SK-N-SH (cell line): ENCODE measurements at regions not wholly inside any gene's neighbourhood (a gene's known extent, or its start where the extent isn't known, plus 50 kb on each side); places are given as distances from the start of the nearest gene placed in this dataset.

Experiments used
- CTCF ChIA-PET: fragments of 300-600, 350-600 bp; formaldehyde crosslinking; extraction: SDS; loops from one replicate; lab custom pipeline; 2021; lab: Yijun Ruan, JAX
- POLR2A ChIA-PET: fragments of 350-600 bp; sonication (Branson Sonifier 250); formaldehyde crosslinking; extraction: SDS; loops from one replicate; lab custom pipeline; 2020; ENCODE audit warnings: antibody characterized with exemption, inconsistent platforms; lab: Yijun Ruan, JAX
- DNase-seq: peaks from one replicate; pipeline ENCODE4 v3.0.0; 2012
- H2AFZ ChIP-seq: fragments of 200-600 bp; sonication (generic); 2 replicates; pipeline ENCODE4 v1.8.1; 2016; ENCODE audit warnings: antibody characterized with exemption, mild to moderate bottlenecking, low read depth
- H3F3A ChIP-seq: fragments of 200-600 bp; sonication (generic); replicated peaks from 2 replicates; pipeline ENCODE3; 2016; ENCODE audit warnings: antibody characterized with exemption, mild to moderate bottlenecking; ENCODE audit not compliant: insufficient read depth
- H3K27ac ChIP-seq, 2 experiments: fragments of 200-500 bp in 1 of 2; fragments of 200-600 bp in 1 of 2; sonication (Bioruptor generic) in 1 of 2; sonication (generic), shearing (Covaris generic) in 1 of 2; 2 replicates each; pipeline versions ENCODE4 v1.5.1 to v1.6.1; 2014 to 2016; ENCODE audit warnings: low read depth in 2 of 2, inconsistent platforms in 1 of 2, low read length in 1 of 2, mild to moderate bottlenecking in 1 of 2, mixed read lengths in 1 of 2
- H3K27me3 ChIP-seq: fragments of 200-600 bp; sonication (generic), shearing (Covaris generic); 2 replicates; pipeline ENCODE4 v1.6.1; 2016; ENCODE audit warnings: mixed run types; ENCODE audit not compliant: insufficient read depth
- H3K36me3 ChIP-seq, 2 experiments: fragments of 200-500 bp in 1 of 2; fragments of 200-600 bp in 1 of 2; sonication (Bioruptor generic) in 1 of 2; sonication (generic) in 1 of 2; replicated peaks in 1 of 2; 2 replicates each; pipeline versions ENCODE3 to v1.5.1; 2014 to 2016; ENCODE audit warnings: low read length in 1 of 2, mild to moderate bottlenecking in 1 of 2; ENCODE audit not compliant: insufficient read depth in 2 of 2, control insufficient read depth in 1 of 2
- H3K4me1 ChIP-seq, 2 experiments: fragments of 200-500 bp in 1 of 2; fragments of 200-600 bp in 1 of 2; sonication (Bioruptor generic) in 1 of 2; sonication (generic), shearing (Covaris generic) in 1 of 2; 2 replicates each; pipeline versions ENCODE4 v1.5.1 to v1.6.1; 2014 to 2016; ENCODE audit warnings: low read depth in 1 of 2, low read length in 1 of 2, mixed run types in 1 of 2; ENCODE audit not compliant: insufficient read depth in 2 of 2, control insufficient read depth in 1 of 2
- H3K4me2 ChIP-seq: fragments of 200-600 bp; sonication (generic), shearing (Covaris generic); 2 replicates; pipeline ENCODE4 v1.6.1; 2017; ENCODE audit warnings: mixed run types
- H3K4me3 ChIP-seq, 2 experiments: fragments of 200-500 bp in 1 of 2; fragments of 200-600 bp in 1 of 2; sonication (Bioruptor generic) in 1 of 2; sonication (generic), shearing (Covaris generic) in 1 of 2; 2 replicates each; pipeline versions ENCODE4 v1.5.1 to v1.8.1; 2014 to 2016; ENCODE audit warnings: low read depth in 2 of 2, inconsistent platforms in 1 of 2, low read length in 1 of 2, mild to moderate bottlenecking in 1 of 2, mixed read lengths in 1 of 2, moderate library complexity in 1 of 2
- H3K79me2 ChIP-seq: fragments of 200-600 bp; sonication (generic); 2 replicates; pipeline ENCODE4 v1.8.1; 2017; ENCODE audit warnings: mild to moderate bottlenecking; ENCODE audit not compliant: insufficient read depth
- H3K9ac ChIP-seq: fragments of 200-600 bp; sonication (generic); 2 replicates; pipeline ENCODE4 v1.6.1; 2017; ENCODE audit warnings: mixed run types
- H3K9me2 ChIP-seq: fragments of 200-600 bp; sonication (generic); 2 replicates; pipeline ENCODE4 v1.6.1; 2017; ENCODE audit warnings: mixed run types
- H3K9me3 ChIP-seq: fragments of 200-600 bp; sonication (generic); 2 replicates; pipeline ENCODE4 v1.6.1; 2017; ENCODE audit warnings: mixed run types, mild to moderate bottlenecking, moderate library complexity
- H4K20me1 ChIP-seq: fragments of 200-600 bp; sonication (generic); 2 replicates; pipeline ENCODE4 v1.6.1; 2017; ENCODE audit warnings: mild to moderate bottlenecking, mixed run types; ENCODE audit not compliant: insufficient read depth
- CHD2 ChIP-seq: fragments of 150-350 bp; IDR thresholded peaks from 2 replicates; pipeline ENCODE4 v1.6.1; 2018; ENCODE audit warnings: low read length; ENCODE audit not compliant: partially characterized antibody
- ELF1 ChIP-seq: IDR thresholded peaks from 2 replicates; pipeline ENCODE4 v1.4.0; 2012
- EZH2phosphoT487 ChIP-seq: fragments of 200-600 bp; sonication (generic); IDR thresholded peaks from 2 replicates; pipeline ENCODE4 v1.6.1; 2017; ENCODE audit warnings: low read depth, mixed run types, mild to moderate bottlenecking, antibody characterized with exemption, moderate library complexity, borderline replicate concordance
- FOXJ3 ChIP-seq: sonication (generic); formaldehyde crosslinking; IDR thresholded peaks from 2 replicates; pipeline ENCODE4 v1.5.1; 2020; ENCODE audit warnings: mild to moderate bottlenecking, missing genetic modification reagents
- GABPA ChIP-seq: IDR thresholded peaks from 2 replicates; pipeline ENCODE4 v1.4.0; 2012; ENCODE audit warnings: low read depth, mild to moderate bottlenecking
- GATA2 ChIP-seq: sonication (generic); formaldehyde crosslinking; IDR thresholded peaks from 2 replicates; pipeline ENCODE4 v1.5.0; 2020; ENCODE audit warnings: mild to moderate bottlenecking, missing genetic modification reagents
- IRF3 ChIP-seq: fragments of 150-350 bp; IDR thresholded peaks from 2 replicates; pipeline ENCODE4 v1.6.1; 2016; ENCODE audit warnings: mild to moderate bottlenecking, low read depth, low read length
- JUND ChIP-seq: IDR thresholded peaks from 2 replicates; pipeline ENCODE4 v1.4.0; 2012
- NRF1 ChIP-seq: IDR thresholded peaks from 2 replicates; pipeline ENCODE4 v1.6.1; 2012; ENCODE audit warnings: low read depth, mild to moderate bottlenecking, low read length
- PBX3 ChIP-seq: IDR thresholded peaks from 2 replicates; pipeline ENCODE4; 2012
- RCOR1 ChIP-seq: fragments of 150-350 bp; IDR thresholded peaks from 2 replicates; pipeline ENCODE4 v1.6.1; 2017; ENCODE audit warnings: antibody characterized with exemption, low read length
- REST ChIP-seq: IDR thresholded peaks from 2 replicates; pipeline ENCODE4 v1.6.1; 2012; ENCODE audit warnings: mild to moderate bottlenecking, low read depth, low read length, moderate library complexity
- RXRA ChIP-seq: IDR thresholded peaks from 2 replicates; pipeline ENCODE4 v1.4.0; 2012; ENCODE audit warnings: low read depth, mild to moderate bottlenecking, borderline replicate concordance
- SIN3A ChIP-seq: IDR thresholded peaks from 2 replicates; pipeline ENCODE4 v1.6.1; 2012; ENCODE audit warnings: low read depth, mild to moderate bottlenecking, low read length, moderate library complexity, borderline replicate concordance
- SMC3 ChIP-seq: IDR thresholded peaks from 2 replicates; pipeline ENCODE4 v1.6.1; 2012; ENCODE audit warnings: low read depth, low read length, improper control_type of control experiment
- TAF1 ChIP-seq: IDR thresholded peaks from 2 replicates; pipeline ENCODE4 v1.6.1; 2012; ENCODE audit warnings: low read depth, mild to moderate bottlenecking, low read length, moderate library complexity, borderline replicate concordance
- TCF12 ChIP-seq: IDR thresholded peaks from 2 replicates; pipeline ENCODE4 v1.4.0; 2012
- USF2 ChIP-seq: fragments of 150-350 bp; IDR thresholded peaks from 2 replicates; pipeline ENCODE4 v1.6.1; 2017; ENCODE audit warnings: antibody characterized with exemption, low read length, low read depth, borderline replicate concordance
- ZBTB33 ChIP-seq: IDR thresholded peaks from 2 replicates; pipeline ENCODE4 v1.4.0; 2012; ENCODE audit warnings: low read depth, borderline replicate concordance
- WGBS: methylation state at CpG from one replicate; pipeline ENCODE4 v1.1.6; 2017; ENCODE audit warnings: low lambda C conversion rate; 5-methylcytosine and 5-hydroxymethylcytosine counted together

DNA sequence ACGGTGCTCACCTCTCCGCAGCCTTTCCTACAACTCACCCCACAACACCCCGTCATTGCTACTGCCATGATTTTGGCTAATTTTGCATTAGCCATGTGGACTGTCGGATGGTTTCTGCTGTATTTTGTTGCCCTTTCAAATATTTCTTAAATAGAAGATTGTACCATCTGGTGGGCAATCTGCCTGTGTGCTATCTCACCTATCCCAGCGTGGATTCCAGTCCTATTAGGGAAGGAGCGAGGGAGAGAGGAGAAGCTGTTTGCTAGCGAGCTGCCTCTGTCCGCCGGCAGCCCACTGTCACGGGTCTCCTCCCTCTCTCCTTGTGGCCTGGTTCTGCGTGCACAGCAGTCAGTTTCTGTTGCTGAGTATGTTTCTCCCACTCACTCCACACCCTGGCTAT, 336.2 kb downstream of the TXNL1 start:
- Histone ChIP-seq H3K36me3 (no peaks in the 10 kb centered on the region), H3K9me2 (no peaks in the 10 kb centered on the region)
- TF ChIP-seq CHD2 = no peak
- TF ChIP-seq NRF1 = no peak
- no peak for TF ChIP-seq TAF1
- TF ChIP-seq SIN3A = no peak
- no peak for TF ChIP-seq REST
- TF ChIP-seq FOXJ3 (CRISPR knock-in tag) = no peak
- TF ChIP-seq GATA2 = no peak
- no peak for TF ChIP-seq USF2
- TF ChIP-seq SMC3 = no peak
- no peak for TF ChIP-seq JUND
- no peak for TF ChIP-seq RCOR1
- no peak for TF ChIP-seq PBX3
- TF ChIP-seq GABPA = no peak
- no peak for TF ChIP-seq TCF12
- TF ChIP-seq ELF1 = no peak
- TF ChIP-seq EZH2phosphoT487 = no peak
- no peak for TF ChIP-seq RXRA
- TF ChIP-seq IRF3 = no peak
- TF ChIP-seq ZBTB33 = no peak
- TF ChIP-seq, all 33 proteins: peak for 0
- no peak for DNase-seq
- Histone ChIP-seq H3K4me2 (no peak overlapping the region), H3K9me3 (no peaks in the 10 kb centered on the region), H2AFZ (no peak overlapping the region), H3K9ac (no peak overlapping the region), H3F3A (no peaks in the 10 kb centered on the region), H3K27ac (no peak overlapping the region), H3K79me2 (no peaks in the 10 kb centered on the region), H3K4me1 (peaks cover 0 to 8% of the 10 kb centered on the region in 2 experiments; a peak in 1 of 4 replicates), H3K4me3 (no peak overlapping the region), H3K27me3 (no peaks in the 10 kb centered on the region), H4K20me1 (no peaks in the 10 kb centered on the region)
- ChIA-PET CTCF (interaction anchor here (0.9 kb wide), 1 partner anchor 11 kb away, joined by 3 read pairs; no protein-coding TSS in a partner anchor), POLR2A (no interaction called here)
- 89% methylated on average over 10 of the region's 11 CpGs for WGBS
